ENCODE measurements at regions not wholly inside any gene's neighbourhood (a gene's known extent, or its start where the extent isn't known, plus 50 kb on each side); places are given as distances from the start of the nearest gene placed in this dataset.

GRCh38 chr1:221366495-221367110, 375.3 kb downstream of the DUSP10 start:
- no peak for DNase-seq (ENCODE audit: low spot score)

- no peak for DNase-seq (ENCODE audit: low spot score)
Measured at GRCh38 chr1:221371705-221372104, 370.2 kb downstream of the DUSP10 start.

- DNase-seq (ENCODE audit: low spot score) = no peak
Measured at GRCh38 chr1:221373795-221374194, 368.1 kb downstream of the DUSP10 start.

- DNase-seq (ENCODE audit: low spot score) = no peak
Measured at GRCh38 chr1:221376286-221376685, 365.6 kb downstream of the DUSP10 start.

- DNase-seq (ENCODE audit: low spot score) = no peak
Measured at GRCh38 chr1:221381910-221382623, 359.8 kb downstream of the DUSP10 start.

GRCh38 chr1:221392453-221392852, 349.4 kb downstream of the DUSP10 start:
- DNase-seq (ENCODE audit: low spot score) = no peak

- DNase-seq (ENCODE audit: low spot score) = no peak
Measured at GRCh38 chr1:221394011-221394544, 347.8 kb downstream of the DUSP10 start.

- no peak for DNase-seq (ENCODE audit: low spot score)
Measured at GRCh38 chr1:221396526-221396925, 345.4 kb downstream of the DUSP10 start.

GRCh38 chr1:221397141-221397540, 344.7 kb downstream of the DUSP10 start:
- no peak for DNase-seq (ENCODE audit: low spot score)

GRCh38 chr1:221397606-221398005, 344.3 kb downstream of the DUSP10 start:
- no peak for DNase-seq (ENCODE audit: low spot score)

- DNase-seq (ENCODE audit: low spot score) = no peak
Measured at GRCh38 chr1:221405146-221405545, 336.7 kb downstream of the DUSP10 start.

- DNase-seq (ENCODE audit: low spot score) = no peak
Measured at GRCh38 chr1:221408117-221408803, 333.6 kb downstream of the DUSP10 start.

GRCh38 chr1:221411283-221411682, 330.6 kb downstream of the DUSP10 start:
- DNase-seq (ENCODE audit: low spot score) = no peak

- no peak for DNase-seq (ENCODE audit: low spot score)
Measured at GRCh38 chr1:221414772-221415539, 326.9 kb downstream of the DUSP10 start.

GRCh38 chr1:221415651-221416050, 326.2 kb downstream of the DUSP10 start:
- DNase-seq (ENCODE audit: low spot score) = no peak

GRCh38 chr1:221416142-221416541, 325.7 kb downstream of the DUSP10 start:
- no peak for DNase-seq (ENCODE audit: low spot score)

GRCh38 chr1:221416723-221417122, 325.2 kb downstream of the DUSP10 start:
- DNase-seq (ENCODE audit: low spot score) = no peak

GRCh38 chr1:221418346-221418745, 323.5 kb downstream of the DUSP10 start:
- DNase-seq (ENCODE audit: low spot score) = no peak

GRCh38 chr1:221419513-221420095, 322.3 kb downstream of the DUSP10 start:
- no peak for DNase-seq (ENCODE audit: low spot score)

- no peak for DNase-seq (ENCODE audit: low spot score)
Measured at GRCh38 chr1:221429264-221429663, 312.6 kb downstream of the DUSP10 start.

GRCh38 chr1:221430152-221430960, 311.5 kb downstream of the DUSP10 start:
- no peak for DNase-seq (ENCODE audit: low spot score)

Data from mucosa of gallbladder (tissue), 1 donor.